ENCODE measurements at regions not wholly inside any gene's neighbourhood (a gene's known extent, or its start where the extent isn't known, plus 50 kb on each side); places are given as distances from the start of the nearest gene placed in this dataset.

DNA sequence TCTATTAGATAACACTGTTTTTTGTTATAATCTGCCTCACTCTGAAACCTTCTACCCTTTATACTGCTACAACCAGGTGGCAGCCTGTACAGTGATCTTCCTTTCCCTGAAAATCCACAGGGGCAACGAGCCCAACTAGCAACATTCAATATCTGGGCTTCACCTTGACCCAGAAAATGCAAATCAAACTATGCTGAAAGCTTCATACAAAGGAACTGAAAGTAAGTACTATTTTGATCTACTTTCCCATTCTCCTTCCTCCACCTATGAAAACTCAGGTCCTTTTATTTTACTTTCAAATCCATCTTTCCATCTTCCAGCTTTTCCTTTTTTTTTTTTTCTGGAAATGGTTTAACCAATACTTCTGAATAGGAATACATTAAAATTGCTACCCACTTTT is 175.8 kb upstream of the CCDC150 start:
- TF ChIP-seq GATA3 (IDR thresholded peaks at IDR 0.05; ENCODE audit: low read depth, low read length) (no peak), GATA2 (IDR thresholded peaks at IDR 0.05; ENCODE audit: low read depth, low read length) (no peak)

All from SH-SY5Y (cell line).